T-cell (primary cell): ENCODE measurements at regions not wholly inside any gene's neighbourhood (a gene's known extent, or its start where the extent isn't known, plus 50 kb on each side); places are given as distances from the start of the nearest gene placed in this dataset.

Experiments used
- ATAC-seq, 4 experiments: fragments of 200-7000 bp in 3 of 4; fragments of 150-1000 bp in 1 of 4; cut with Tn5 transposase; replicated peaks in 1 of 4; 1 replicate in 3 of 4; 2 replicates in 1 of 4; pipeline ENCODE4 v1.10.0; 2021; ENCODE audit warnings: moderate library complexity in 3 of 4, mild to moderate bottlenecking in 2 of 4, moderate number of reproducible peaks in 1 of 4
- CTCF ChIA-PET, 2 donors: fragments of 300-600 bp; sonication (Branson Sonifier 250); formaldehyde crosslinking; loops; one replicate each; lab custom pipeline; 2022; ENCODE audit warnings: antibody characterized with exemption in 2 of 2; lab: Charles Lee
- POLR2A ChIA-PET, 2 donors: fragments of 300-600 bp; sonication (Branson Sonifier 250); formaldehyde crosslinking; loops; one replicate each; lab custom pipeline; 2022; ENCODE audit warnings: antibody characterized with exemption in 2 of 2; lab: Charles Lee
- DNase-seq, 35 experiments: peaks; one replicate each; pipeline versions ENCODE4 v3.0.0 to v3.0.0-alpha.2; 2013 to 2023
- H3K27ac ChIP-seq: one replicate; pipeline ENCODE4 v1.5.1; 2013; ENCODE audit warnings: low read length
- H3K27me3 ChIP-seq, 2 experiments: replicated peaks in 1 of 2; 1 replicate in 1 of 2; 2 replicates in 1 of 2; pipeline versions ENCODE4 v1.6.1 to v1.7.0; 2013; ENCODE audit warnings: low read length in 1 of 2, mixed read lengths in 1 of 2; ENCODE audit not compliant: control insufficient read depth in 2 of 2, insufficient read depth in 2 of 2; ENCODE audit errors: extremely low read depth in 1 of 2
- H3K36me3 ChIP-seq, 2 donors: 1 replicate in 1 of 2; 2 replicates in 1 of 2; pipeline versions ENCODE4 v1.6.1 to v1.7.0; 2013; ENCODE audit warnings: low read length in 1 of 2; ENCODE audit not compliant: control insufficient read depth in 2 of 2, insufficient read depth in 1 of 2; ENCODE audit errors: extremely low read depth in 1 of 2
- H3K4me1 ChIP-seq, 2 experiments: 1 replicate in 1 of 2; 2 replicates in 1 of 2; pipeline versions ENCODE4 v1.6.1 to v1.7.0; 2013; ENCODE audit warnings: low read length in 2 of 2, mixed read lengths in 1 of 2; ENCODE audit not compliant: insufficient read depth in 2 of 2, control insufficient read depth in 1 of 2; ENCODE audit errors: extremely low read depth in 1 of 2
- H3K4me3 ChIP-seq, 2 donors: 1 replicate in 1 of 2; 2 replicates in 1 of 2; pipeline versions ENCODE4 v1.5.1 to v1.7.0; 2013; ENCODE audit warnings: mild to moderate bottlenecking in 2 of 2, low read length in 1 of 2, moderate library complexity in 1 of 2; ENCODE audit not compliant: control insufficient read depth in 1 of 2; ENCODE audit errors: extremely low read depth in 1 of 2
- H3K9me3 ChIP-seq: 2 replicates; pipeline ENCODE4 v1.7.0; 2013
- H3K27ac Mint-ChIP-seq, 2 donors: one replicate each; pipeline ENCODE4 v1.8.0; 2020 to 2021; ENCODE audit warnings: mild to moderate bottlenecking in 2 of 2, mixed read lengths in 2 of 2
- H3K27me3 Mint-ChIP-seq, 2 donors: one replicate each; pipeline ENCODE4 v1.8.0; 2021 to 2022; ENCODE audit warnings: mixed read lengths in 2 of 2
- H3K36me3 Mint-ChIP-seq: one replicate; pipeline ENCODE4 v1.8.0; 2021; ENCODE audit warnings: mixed read lengths
- H3K4me1 Mint-ChIP-seq, 3 donors: one replicate each; pipeline ENCODE4 v1.8.0; 2020 to 2022; ENCODE audit warnings: mixed read lengths in 3 of 3, mild to moderate bottlenecking in 1 of 3
- H3K4me3 Mint-ChIP-seq, 3 donors: one replicate each; pipeline ENCODE4 v1.8.0; 2020 to 2022; ENCODE audit warnings: mild to moderate bottlenecking in 3 of 3, mixed read lengths in 3 of 3, moderate library complexity in 3 of 3
- H3K9me3 Mint-ChIP-seq, 3 donors: one replicate each; pipeline ENCODE4 v1.8.0; 2020 to 2022; ENCODE audit warnings: mixed read lengths in 3 of 3
- WGBS: methylation state at CpG from one replicate; pipeline ENCODE4 v1.1.5; 2013; ENCODE audit warnings: missing lambda C conversion rate; ENCODE audit not compliant: insufficient coverage; 5-methylcytosine and 5-hydroxymethylcytosine counted together

- WGBS: no CpG with 5 or more reads among the region's 1 CpG
- ChIA-PET CTCF (interaction anchor here in 1 of 2 donors (0.7 kb wide), 1 partner anchor 802 kb away, joined by 4 read pairs; no protein-coding TSS in a partner anchor), POLR2A (no interaction called here)
- H3K4me3 ChIP-seq: no peak overlapping the region
- no peak for DNase-seq
- no peaks in the 10 kb centered on the region for H3K4me1 ChIP-seq
- H3K4me3 Mint-ChIP-seq: no peak overlapping the region
- H3K36me3 ChIP-seq: no peaks in the 10 kb centered on the region
- H3K27ac ChIP-seq: no peak overlapping the region
- no peak for ATAC-seq
- no peak overlapping the region for H3K27ac Mint-ChIP-seq
- H3K4me1 Mint-ChIP-seq: no peaks in the 10 kb centered on the region
- H3K27me3 ChIP-seq: no peaks in the 10 kb centered on the region
- H3K9me3 Mint-ChIP-seq: no peaks in the 10 kb centered on the region
- no peaks in the 10 kb centered on the region for H3K27me3 Mint-ChIP-seq
- H3K36me3 Mint-ChIP-seq: no peaks in the 10 kb centered on the region
- no peaks in the 10 kb centered on the region for H3K9me3 ChIP-seq
These were observed 455.6 kb upstream of the CD180 start for GRCh38 chr5:67652201-67652600.

GRCh38 chr5:67651180-67651579 is 454.6 kb upstream of the CD180 start:
- Histone ChIP-seq H3K27ac (no peak overlapping the region), H3K27me3 (no peaks in the 10 kb centered on the region), H3K9me3 (no peaks in the 10 kb centered on the region), H3K4me3 (no peak overlapping the region), H3K4me1 (no peaks in the 10 kb centered on the region), H3K36me3 (no peaks in the 10 kb centered on the region)
- H3K4me3 Mint-ChIP-seq: no peak overlapping the region
- H3K9me3 Mint-ChIP-seq: no peaks in the 10 kb centered on the region
- H3K27me3 Mint-ChIP-seq: no peaks in the 10 kb centered on the region
- no peaks in the 10 kb centered on the region for H3K36me3 Mint-ChIP-seq
- peaks cover 5 to 8% (median 6%) of the 10 kb centered on the region in 3 donors for H3K4me1 Mint-ChIP-seq
- no peak overlapping the region for H3K27ac Mint-ChIP-seq
- ATAC-seq (no peak), DNase-seq (no peak)
- ChIA-PET CTCF (no interaction called here), POLR2A (interaction anchor here in 1 of 2 donors (0.7 kb wide), 1 partner anchor 31 kb away, joined by 3 read pairs; no protein-coding TSS in a partner anchor)
- WGBS: no CpG with 5 or more reads among the region's 1 CpG

GRCh38 chr5:67648201-67648671 is 451.6 kb upstream of the CD180 start:
- peaks cover 0 to 15% (median 6%) of the 10 kb centered on the region in 3 donors for H3K9me3 Mint-ChIP-seq
- peaks cover 7 to 11% (median 9%) of the 10 kb centered on the region in 3 donors for H3K4me1 Mint-ChIP-seq
- H3K27ac Mint-ChIP-seq: no peak overlapping the region
- H3K27me3 ChIP-seq: no peaks in the 10 kb centered on the region
- ChIA-PET CTCF (no interaction called here), POLR2A (interaction anchor here in 1 of 2 donors (0.7 kb wide), 1 partner anchor 606 kb away, joined by 3 read pairs; no protein-coding TSS in a partner anchor)
- DNase-seq (no peak), ATAC-seq (no peak)
- no peaks in the 10 kb centered on the region for H3K36me3 Mint-ChIP-seq
- H3K4me3 ChIP-seq: no peak overlapping the region
- no peak overlapping the region for H3K4me3 Mint-ChIP-seq
- H3K4me1 ChIP-seq: no peaks in the 10 kb centered on the region
- H3K36me3 ChIP-seq: no peaks in the 10 kb centered on the region
- H3K27ac ChIP-seq: no peak overlapping the region
- no peaks in the 10 kb centered on the region for H3K9me3 ChIP-seq
- H3K27me3 Mint-ChIP-seq: no peaks in the 10 kb centered on the region
- WGBS: 93% methylated on average over 6 of the region's 6 CpGs

GRCh38 chr5:67647772-67648171 is 451.2 kb upstream of the CD180 start:
- H3K4me3 ChIP-seq: no peak overlapping the region
- Mint-ChIP-seq H3K4me1 (peaks cover 7 to 11% (median 9%) of the 10 kb centered on the region in 3 donors), H3K27ac (no peak overlapping the region)

GRCh38 chr5:67644221-67644920 is 447.8 kb upstream of the CD180 start:
- no peak overlapping the region for H3K27ac Mint-ChIP-seq
- WGBS: no CpG with 5 or more reads among the region's 3 CpGs
- Histone ChIP-seq H3K27ac (no peak overlapping the region), H3K9me3 (no peaks in the 10 kb centered on the region), H3K36me3 (no peaks in the 10 kb centered on the region), H3K27me3 (no peaks in the 10 kb centered on the region), H3K4me1 (no peaks in the 10 kb centered on the region), H3K4me3 (no peak overlapping the region)
- H3K27me3 Mint-ChIP-seq: no peaks in the 10 kb centered on the region
- peaks cover 7 to 11% (median 9%) of the 10 kb centered on the region in 3 donors for H3K4me1 Mint-ChIP-seq
- H3K4me3 Mint-ChIP-seq: no peak overlapping the region
- H3K9me3 Mint-ChIP-seq: peaks cover 0 to 15% (median 6%) of the 10 kb centered on the region in 3 donors
- POLR2A ChIA-PET: no interaction called here
- ATAC-seq (no peak), DNase-seq (no peak)
- H3K36me3 Mint-ChIP-seq: no peaks in the 10 kb centered on the region
- CTCF ChIA-PET: no interaction called here

More at GRCh38 chr5:67647772-67648171, 451.2 kb upstream of the CD180 start:
- Histone ChIP-seq H3K27ac (no peak overlapping the region), H3K27me3 (no peaks in the 10 kb centered on the region), H3K4me1 (no peaks in the 10 kb centered on the region), H3K9me3 (no peaks in the 10 kb centered on the region), H3K36me3 (no peaks in the 10 kb centered on the region)
- peaks cover 0 to 15% (median 6%) of the 10 kb centered on the region in 3 donors for H3K9me3 Mint-ChIP-seq
- H3K36me3 Mint-ChIP-seq: no peaks in the 10 kb centered on the region
- WGBS: no CpG with 5 or more reads among the region's 2 CpGs
- H3K27me3 Mint-ChIP-seq: no peaks in the 10 kb centered on the region
- DNase-seq (no peak), ATAC-seq (no peak)
- POLR2A ChIA-PET: no interaction called here
- CTCF ChIA-PET: no interaction called here
- H3K4me3 Mint-ChIP-seq: no peak overlapping the region

- Histone ChIP-seq H3K27me3 (no peaks in the 10 kb centered on the region), H3K4me3 (no peak overlapping the region), H3K36me3 (no peaks in the 10 kb centered on the region), H3K9me3 (no peaks in the 10 kb centered on the region), H3K4me1 (no peaks in the 10 kb centered on the region), H3K27ac (no peak overlapping the region)
- ATAC-seq (no peak), DNase-seq (no peak)
- H3K4me3 Mint-ChIP-seq: no peak overlapping the region
- H3K9me3 Mint-ChIP-seq: peaks cover 0 to 15% (median 6%) of the 10 kb centered on the region in 3 donors
- no peak overlapping the region for H3K27ac Mint-ChIP-seq
- H3K27me3 Mint-ChIP-seq: no peaks in the 10 kb centered on the region
- POLR2A ChIA-PET: no interaction called here
- H3K36me3 Mint-ChIP-seq: no peaks in the 10 kb centered on the region
- WGBS: no CpG with 5 or more reads among the region's 2 CpGs
- CTCF ChIA-PET: no interaction called here
- H3K4me1 Mint-ChIP-seq: peaks cover 7 to 11% (median 9%) of the 10 kb centered on the region in 3 donors
These were observed 446.9 kb upstream of the CD180 start for GRCh38 chr5:67643536-67643935.
